PC-9 (cell line): ENCODE measurements at regions not wholly inside any gene's neighbourhood (a gene's known extent, or its start where the extent isn't known, plus 50 kb on each side); places are given as distances from the start of the nearest gene placed in this dataset.

Experiments used
- EZH2 ChIP-seq: fragments of 200-600 bp; sonication (generic); IDR thresholded peaks from 2 replicates; pipeline ENCODE4 v1.8.0; 2017; ENCODE audit warnings: antibody characterized with exemption, low read depth
- TF ChIP-seq, protein P1 (sequence below): fragments of 200-600 bp; sonication (generic); conservative IDR thresholded peaks from 2 replicates; pipeline ENCODE4 v1.6.1; 2017; ENCODE audit warnings: mixed run types, antibody characterized with exemption, mild to moderate bottlenecking, moderate library complexity

DNA sequence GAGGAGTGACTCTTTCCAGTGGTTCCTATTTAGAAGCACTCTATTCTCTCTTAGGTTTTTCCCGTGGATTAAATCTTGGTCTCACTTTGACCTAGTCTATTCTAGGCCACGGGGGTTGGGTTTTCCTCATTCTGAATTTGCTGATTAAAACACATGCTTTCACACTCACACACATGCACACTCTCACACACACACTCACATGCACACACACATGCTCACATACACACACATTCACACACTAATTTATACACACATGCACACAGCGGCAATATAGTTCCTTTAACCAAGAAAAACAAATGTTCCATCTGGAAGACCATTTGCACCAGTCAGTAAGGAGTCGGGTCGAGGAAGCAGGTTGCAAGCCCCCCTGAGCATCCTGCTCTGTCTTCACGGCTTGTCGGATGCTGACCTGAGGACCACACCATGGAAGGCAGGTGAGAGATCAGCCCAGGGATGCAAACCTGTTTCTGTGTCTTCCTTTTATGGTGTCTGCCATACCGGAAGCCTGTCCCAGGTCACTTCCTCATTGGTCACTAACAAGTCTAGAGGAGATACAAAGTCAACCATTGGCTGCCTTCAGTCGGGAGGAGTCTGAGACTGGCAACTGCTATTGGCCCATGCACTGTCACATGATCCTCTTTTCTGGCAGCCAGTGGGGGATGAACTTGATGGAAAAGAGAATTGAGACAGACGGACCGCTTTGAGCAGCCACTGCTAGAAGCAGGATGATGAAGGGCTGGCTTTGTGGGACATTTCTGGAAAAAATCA, 330.8 kb downstream of the FGFR2 start:
- TF ChIP-seq, protein P1, sequence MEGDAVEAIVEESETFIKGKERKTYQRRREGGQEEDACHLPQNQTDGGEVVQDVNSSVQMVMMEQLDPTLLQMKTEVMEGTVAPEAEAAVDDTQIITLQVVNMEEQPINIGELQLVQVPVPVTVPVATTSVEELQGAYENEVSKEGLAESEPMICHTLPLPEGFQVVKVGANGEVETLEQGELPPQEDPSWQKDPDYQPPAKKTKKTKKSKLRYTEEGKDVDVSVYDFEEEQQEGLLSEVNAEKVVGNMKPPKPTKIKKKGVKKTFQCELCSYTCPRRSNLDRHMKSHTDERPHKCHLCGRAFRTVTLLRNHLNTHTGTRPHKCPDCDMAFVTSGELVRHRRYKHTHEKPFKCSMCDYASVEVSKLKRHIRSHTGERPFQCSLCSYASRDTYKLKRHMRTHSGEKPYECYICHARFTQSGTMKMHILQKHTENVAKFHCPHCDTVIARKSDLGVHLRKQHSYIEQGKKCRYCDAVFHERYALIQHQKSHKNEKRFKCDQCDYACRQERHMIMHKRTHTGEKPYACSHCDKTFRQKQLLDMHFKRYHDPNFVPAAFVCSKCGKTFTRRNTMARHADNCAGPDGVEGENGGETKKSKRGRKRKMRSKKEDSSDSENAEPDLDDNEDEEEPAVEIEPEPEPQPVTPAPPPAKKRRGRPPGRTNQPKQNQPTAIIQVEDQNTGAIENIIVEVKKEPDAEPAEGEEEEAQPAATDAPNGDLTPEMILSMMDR: no peak
- no peak for TF ChIP-seq EZH2
